ENCODE measurements at regions not wholly inside any gene's neighbourhood (a gene's known extent, or its start where the extent isn't known, plus 50 kb on each side); places are given as distances from the start of the nearest gene placed in this dataset.

DNA sequence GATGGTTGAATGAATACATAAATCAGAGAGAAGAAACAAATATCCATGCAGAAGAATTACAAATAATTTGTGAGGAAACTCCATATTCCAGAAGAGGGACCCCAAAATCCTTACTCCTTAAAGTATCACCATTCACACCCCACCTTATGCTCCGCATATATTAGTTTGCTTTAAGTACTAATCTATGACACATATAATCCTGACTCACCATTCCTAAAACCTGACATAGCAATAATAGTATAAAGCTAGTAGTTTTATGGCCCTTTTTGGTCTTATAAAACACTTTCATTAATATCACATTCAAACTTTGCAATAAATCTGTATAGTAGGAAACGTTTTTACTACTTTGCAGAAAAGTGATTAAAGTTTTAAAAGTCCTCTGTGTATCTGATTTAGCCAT, 719.0 kb upstream of the SLC39A10 start:
- TF ChIP-seq, protein P1, sequence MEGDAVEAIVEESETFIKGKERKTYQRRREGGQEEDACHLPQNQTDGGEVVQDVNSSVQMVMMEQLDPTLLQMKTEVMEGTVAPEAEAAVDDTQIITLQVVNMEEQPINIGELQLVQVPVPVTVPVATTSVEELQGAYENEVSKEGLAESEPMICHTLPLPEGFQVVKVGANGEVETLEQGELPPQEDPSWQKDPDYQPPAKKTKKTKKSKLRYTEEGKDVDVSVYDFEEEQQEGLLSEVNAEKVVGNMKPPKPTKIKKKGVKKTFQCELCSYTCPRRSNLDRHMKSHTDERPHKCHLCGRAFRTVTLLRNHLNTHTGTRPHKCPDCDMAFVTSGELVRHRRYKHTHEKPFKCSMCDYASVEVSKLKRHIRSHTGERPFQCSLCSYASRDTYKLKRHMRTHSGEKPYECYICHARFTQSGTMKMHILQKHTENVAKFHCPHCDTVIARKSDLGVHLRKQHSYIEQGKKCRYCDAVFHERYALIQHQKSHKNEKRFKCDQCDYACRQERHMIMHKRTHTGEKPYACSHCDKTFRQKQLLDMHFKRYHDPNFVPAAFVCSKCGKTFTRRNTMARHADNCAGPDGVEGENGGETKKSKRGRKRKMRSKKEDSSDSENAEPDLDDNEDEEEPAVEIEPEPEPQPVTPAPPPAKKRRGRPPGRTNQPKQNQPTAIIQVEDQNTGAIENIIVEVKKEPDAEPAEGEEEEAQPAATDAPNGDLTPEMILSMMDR (IDR thresholded peaks at IDR 0.05; ENCODE audit: borderline replicate concordance, insufficient read depth, low read depth, low read length): no peak
- no peak overlapping the region for H3K4me3 ChIP-seq (ENCODE audit: low read depth, low read length)

DNA sequence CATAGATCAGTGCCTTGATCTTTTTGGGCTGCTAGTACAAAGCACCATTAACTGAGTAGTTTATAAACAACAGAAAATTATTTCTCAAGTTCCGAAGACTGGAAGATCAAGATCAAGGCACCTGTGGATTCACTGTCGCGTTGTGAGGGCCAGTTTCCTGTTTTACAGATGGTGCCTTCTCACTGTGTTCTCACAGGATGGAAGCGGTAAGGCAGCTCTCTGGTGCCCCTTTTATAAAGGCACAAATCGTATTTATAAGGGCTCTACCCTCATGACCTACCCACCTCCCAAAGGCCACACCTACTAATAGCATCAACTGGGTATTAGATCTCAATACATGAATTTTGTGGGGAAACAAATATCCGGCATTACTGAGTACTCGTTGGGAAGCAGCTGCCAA, 729.5 kb upstream of the SLC39A10 start:
- H3K4me3 ChIP-seq (ENCODE audit: low read depth, low read length): no peak overlapping the region
- TF ChIP-seq, protein P1 (IDR thresholded peaks at IDR 0.05; ENCODE audit: borderline replicate concordance, insufficient read depth, low read depth, low read length): no peak

DNA sequence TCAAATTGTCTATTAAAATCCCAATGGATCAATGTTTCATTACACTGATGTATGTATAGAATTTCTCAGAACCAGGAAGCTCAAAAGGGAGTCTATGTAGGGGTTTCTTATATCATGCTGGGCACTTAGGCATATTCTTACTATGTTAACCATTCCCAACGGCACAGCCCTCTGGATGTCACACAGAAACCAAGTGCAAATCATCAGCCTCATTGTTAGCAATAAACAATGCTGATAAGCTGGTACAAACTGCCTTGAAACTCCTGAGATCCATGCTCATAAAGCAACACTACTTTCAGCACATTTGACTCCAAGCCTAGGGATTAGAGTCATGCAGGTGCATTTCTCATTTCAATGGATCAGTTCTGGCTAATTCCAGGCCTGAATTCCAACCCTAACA, 730.2 kb upstream of the SLC39A10 start:
- no peak overlapping the region for H3K4me3 ChIP-seq (ENCODE audit: low read depth, low read length)
- TF ChIP-seq, protein P1 (IDR thresholded peaks at IDR 0.05; ENCODE audit: borderline replicate concordance, insufficient read depth, low read depth, low read length): no peak

DNA sequence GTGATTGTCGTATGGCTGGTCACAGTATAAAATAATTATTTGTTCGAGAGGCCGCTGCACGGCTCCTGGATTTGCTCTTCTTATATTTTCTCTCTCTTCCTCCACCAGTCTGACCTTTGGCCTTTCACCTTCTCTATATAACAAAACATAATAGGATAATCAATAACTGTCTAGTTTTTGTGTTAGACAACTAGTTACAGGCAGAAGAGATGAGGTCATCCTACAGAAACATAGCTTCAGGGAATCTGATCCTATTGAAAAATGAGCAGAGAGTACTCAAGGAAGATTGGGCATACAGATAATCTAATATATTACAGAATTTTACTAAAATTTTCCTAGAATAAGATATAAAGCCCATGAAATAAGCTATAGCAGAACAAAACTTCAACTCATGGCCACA, 731.3 kb upstream of the SLC39A10 start:
- H3K4me3 ChIP-seq (ENCODE audit: low read depth, low read length): no peak overlapping the region

DNA sequence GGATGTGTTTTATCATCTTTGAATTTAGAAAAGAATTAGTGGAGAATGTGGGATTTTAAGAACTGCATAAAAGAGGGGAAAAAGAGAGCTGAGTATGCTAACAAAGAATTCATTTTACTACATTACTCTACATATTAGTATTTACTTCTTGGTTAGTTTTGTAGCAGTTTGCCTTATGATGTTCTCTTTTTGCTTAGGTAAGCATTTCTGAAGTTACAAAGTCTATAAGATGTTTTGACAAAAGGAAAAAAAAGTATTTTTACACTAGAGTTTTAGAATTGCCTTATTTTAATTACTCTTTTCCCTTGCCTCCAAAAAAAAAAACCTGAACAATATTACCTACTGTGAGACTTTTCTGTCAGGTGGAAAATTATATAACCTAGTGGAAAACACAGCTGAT, 739.5 kb upstream of the SLC39A10 start:
- TF ChIP-seq, protein P1 (IDR thresholded peaks at IDR 0.05; ENCODE audit: borderline replicate concordance, insufficient read depth, low read depth, low read length): no peak
- H3K4me3 ChIP-seq (ENCODE audit: low read depth, low read length): no peak overlapping the region

More for the DNA sequence above, 731.3 kb upstream of the SLC39A10 start:
- TF ChIP-seq, protein P1 (IDR thresholded peaks at IDR 0.05; ENCODE audit: borderline replicate concordance, insufficient read depth, low read depth, low read length): no peak

DNA sequence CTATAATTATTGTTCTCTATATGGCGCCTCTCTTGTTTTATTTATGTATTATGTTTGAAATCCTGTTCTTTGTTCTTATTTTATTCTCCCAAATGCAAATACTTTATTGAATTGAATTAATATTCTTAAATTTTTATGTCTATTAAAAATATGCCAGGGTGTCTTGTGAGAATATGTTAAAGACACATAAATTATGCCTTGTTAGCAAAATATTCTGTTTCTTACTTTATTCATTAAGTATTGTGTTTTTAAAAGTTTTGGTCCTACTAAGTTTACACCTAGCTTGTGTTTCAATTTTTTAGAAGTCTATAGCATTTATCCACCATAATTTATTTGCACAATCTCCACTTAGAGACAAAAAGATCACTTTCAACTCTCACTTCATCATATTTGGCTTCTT, 741.5 kb upstream of the SLC39A10 start:
- H3K4me3 ChIP-seq (ENCODE audit: low read depth, low read length): no peak overlapping the region
- TF ChIP-seq, protein P1 (IDR thresholded peaks at IDR 0.05; ENCODE audit: borderline replicate concordance, insufficient read depth, low read depth, low read length): no peak

DNA sequence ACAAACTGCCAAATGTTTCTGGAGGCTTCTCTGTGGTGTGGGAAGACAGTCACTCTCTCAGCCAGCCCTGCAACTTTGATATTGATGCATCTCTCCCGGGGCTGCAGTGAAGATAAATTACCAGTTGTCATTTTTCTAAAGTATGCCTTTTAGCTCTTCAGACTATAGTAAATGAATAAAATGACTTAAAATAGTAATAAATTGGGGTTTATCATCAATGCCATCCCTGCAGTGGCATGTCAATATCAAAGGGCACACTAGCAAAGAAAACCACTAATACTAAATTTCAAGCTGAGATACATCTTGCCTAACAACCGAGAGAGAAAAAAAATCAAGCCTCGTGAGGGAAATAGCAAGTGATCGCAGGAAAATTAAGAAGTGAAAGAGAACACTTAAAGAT, 749.5 kb upstream of the SLC39A10 start:
- H3K4me3 ChIP-seq (ENCODE audit: low read depth, low read length): no peak overlapping the region
- TF ChIP-seq, protein P1 (IDR thresholded peaks at IDR 0.05; ENCODE audit: borderline replicate concordance, insufficient read depth, low read depth, low read length): no peak
